CD14-positive monocyte (primary cell): ENCODE measurements at regions not wholly inside any gene's neighbourhood (a gene's known extent, or its start where the extent isn't known, plus 50 kb on each side); places are given as distances from the start of the nearest gene placed in this dataset.

Source experiments
- DNase-seq, 3 donors: peaks; one replicate each; pipeline ENCODE4 v3.0.0-alpha.2; 2011 to 2022
- H2AFZ ChIP-seq: 2 replicates; pipeline ENCODE4 v1.6.0; 2012; ENCODE audit warnings: mild to moderate bottlenecking, low read depth, low read length, inconsistent platforms; ENCODE audit not compliant: insufficient read depth, poor library complexity, severe bottlenecking
- H3K27ac ChIP-seq, 2 donors: 1 replicate in 1 of 2; 2 replicates in 1 of 2; pipeline ENCODE4 v1.5.1; 2012 to 2013; ENCODE audit warnings: low read length in 2 of 2, control low read depth in 1 of 2, inconsistent platforms in 1 of 2, low read depth in 1 of 2, mild to moderate bottlenecking in 1 of 2
- H3K27me3 ChIP-seq, 2 donors: one replicate each; pipeline versions ENCODE4 v1.6.0 to v1.6.1; 2011 to 2013; ENCODE audit warnings: low read length in 2 of 2; ENCODE audit not compliant: control insufficient read depth in 2 of 2, insufficient read depth in 2 of 2
- H3K36me3 ChIP-seq, 2 donors: replicated peaks in 1 of 2; 1 replicate in 1 of 2; 2 replicates in 1 of 2; pipeline versions ENCODE4 v1.5.1 to v1.6.1; 2012 to 2013; ENCODE audit warnings: low read length in 2 of 2, control low read depth in 1 of 2, inconsistent platforms in 1 of 2, mild to moderate bottlenecking in 1 of 2; ENCODE audit not compliant: insufficient read depth in 2 of 2, control insufficient read depth in 1 of 2
- H3K4me1 ChIP-seq, 2 donors: 1 replicate in 1 of 2; 2 replicates in 1 of 2; pipeline versions ENCODE4 v1.5.1 to v1.6.1; 2012 to 2013; ENCODE audit warnings: low read length in 2 of 2, control low read depth in 1 of 2, inconsistent platforms in 1 of 2, mild to moderate bottlenecking in 1 of 2, moderate library complexity in 1 of 2; ENCODE audit not compliant: insufficient read depth in 2 of 2, control insufficient read depth in 1 of 2
- H3K4me2 ChIP-seq: replicated peaks from 2 replicates; pipeline ENCODE3; 2012; ENCODE audit warnings: low read length, moderate library complexity, mild to moderate bottlenecking; ENCODE audit not compliant: poor library complexity, severe bottlenecking; ENCODE audit errors: extremely low read depth
- H3K4me3 ChIP-seq, 3 experiments: fragments of 200-600 bp in 1 of 3; sonication (generic) in 1 of 3; replicated peaks in 1 of 3; 1 replicate in 2 of 3; 2 replicates in 1 of 3; pipeline ENCODE4 v1.5.1; 2011 to 2013; ENCODE audit warnings: low read length in 3 of 3, mild to moderate bottlenecking in 3 of 3, control low read depth in 2 of 3, low read depth in 2 of 3, inconsistent platforms in 1 of 3, moderate library complexity in 1 of 3
- H3K79me2 ChIP-seq: 2 replicates; pipeline ENCODE4 v1.6.0; 2012; ENCODE audit warnings: mild to moderate bottlenecking, control low read depth, inconsistent platforms, low read length, moderate library complexity; ENCODE audit not compliant: insufficient read depth
- H3K9ac ChIP-seq: 2 replicates; pipeline ENCODE4 v1.6.0; 2017; ENCODE audit warnings: low read length, mild to moderate bottlenecking; ENCODE audit not compliant: insufficient read depth, poor library complexity, severe bottlenecking
- H3K9me3 ChIP-seq, 2 donors: replicated peaks in 1 of 2; 1 replicate in 1 of 2; 2 replicates in 1 of 2; pipeline versions ENCODE4 v1.5.1 to v1.6.1; 2012 to 2013; ENCODE audit warnings: low read length in 2 of 2, control low read depth in 1 of 2; ENCODE audit not compliant: control insufficient read depth in 1 of 2, insufficient read depth in 1 of 2
- H4K20me1 ChIP-seq: 2 replicates; pipeline ENCODE4 v1.6.0; 2012; ENCODE audit warnings: mild to moderate bottlenecking, low read length, control low read depth, moderate library complexity; ENCODE audit not compliant: insufficient read depth
- H3K27ac Mint-ChIP-seq, 7 donors: one replicate each; pipeline ENCODE4 v1.8.0; 2020; ENCODE audit warnings: mild to moderate bottlenecking in 7 of 7, mixed read lengths in 7 of 7, moderate library complexity in 6 of 7, inconsistent platforms in 2 of 7
- H3K27me3 Mint-ChIP-seq, 3 donors: one replicate each; pipeline ENCODE4 v1.8.0; 2021 to 2022; ENCODE audit warnings: low read depth in 3 of 3, mild to moderate bottlenecking in 3 of 3, mixed read lengths in 3 of 3, moderate library complexity in 3 of 3, inconsistent platforms in 1 of 3
- H3K36me3 Mint-ChIP-seq, 2 donors: one replicate each; pipeline ENCODE4 v1.8.0; 2020; ENCODE audit warnings: mixed read lengths in 2 of 2, inconsistent platforms in 1 of 2, mild to moderate bottlenecking in 1 of 2
- H3K4me1 Mint-ChIP-seq: one replicate; pipeline ENCODE4 v1.8.0; 2020; ENCODE audit warnings: mild to moderate bottlenecking, mixed read lengths
- H3K4me3 Mint-ChIP-seq, 2 donors: one replicate each; pipeline ENCODE4 v1.8.0; 2020; ENCODE audit warnings: mild to moderate bottlenecking in 2 of 2, mixed read lengths in 2 of 2, moderate library complexity in 1 of 2
- H3K9me3 Mint-ChIP-seq, 7 donors: one replicate each; pipeline ENCODE4 v1.8.0; 2020 to 2022; ENCODE audit warnings: mixed read lengths in 7 of 7, mild to moderate bottlenecking in 6 of 7, moderate library complexity in 6 of 7, inconsistent platforms in 2 of 7
- WGBS: methylation state at CpG from one replicate; pipeline ENCODE4 v1.1.5; 2013; ENCODE audit warnings: missing lambda C conversion rate; ENCODE audit not compliant: insufficient coverage; 5-methylcytosine and 5-hydroxymethylcytosine counted together
- intact Hi-C, 2 donors: fragments of 100-400 bp; cut with micrococcal nuclease; formaldehyde crosslinking; loops; one replicate each; pipeline versions ENCODE4 v1.15.0 to v1.15.1; 2023
- TF ChIP-seq, protein P1 (sequence below): fragments of 200-600 bp; IDR thresholded peaks from one replicate; pipeline ENCODE4 v1.8.0; 2022; ENCODE audit warnings: antibody characterized with exemption, mild to moderate bottlenecking

DNA sequence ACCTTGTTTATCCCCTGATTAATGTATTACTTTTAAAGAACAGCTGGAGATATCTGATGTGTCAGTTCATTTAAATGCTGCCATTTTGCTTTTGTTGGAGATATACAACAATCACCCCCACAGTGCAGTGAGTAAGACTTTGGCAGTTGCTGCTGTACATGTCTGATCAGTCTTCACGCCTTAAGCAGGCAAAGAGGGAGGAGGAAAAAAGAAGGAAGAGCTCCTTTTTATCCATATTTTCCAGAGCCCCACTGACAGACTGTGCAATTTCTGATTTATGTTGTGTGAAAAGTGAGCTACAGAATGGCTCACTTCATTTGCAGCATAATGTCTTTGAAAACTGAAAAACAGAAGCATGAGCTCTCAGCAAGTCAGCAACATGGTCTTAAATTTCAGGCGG, 319.7 kb upstream of the LRIG3 start:
- Histone ChIP-seq H3K27ac (no peak overlapping the region), H3K4me2 (no peak overlapping the region), H4K20me1 (no peaks in the 10 kb centered on the region), H3K4me3 (no peak overlapping the region), H3K79me2 (no peaks in the 10 kb centered on the region), H2AFZ (no peak overlapping the region), H3K36me3 (no peaks in the 10 kb centered on the region), H3K9ac (no peak overlapping the region), H3K4me1 (no peaks in the 10 kb centered on the region), H3K27me3 (no peaks in the 10 kb centered on the region), H3K9me3 (no peaks in the 10 kb centered on the region)
- Mint-ChIP-seq H3K4me3 (no peak overlapping the region), H3K27ac (no peak overlapping the region), H3K27me3 (peaks cover 0 to 2% (median 0%) of the 10 kb centered on the region in 3 donors), H3K9me3 (peaks cover 0 to 9% (median 2%) of the 10 kb centered on the region in 7 donors), H3K4me1 (no peaks in the 10 kb centered on the region), H3K36me3 (no peaks in the 10 kb centered on the region)
- TF ChIP-seq, protein P1, sequence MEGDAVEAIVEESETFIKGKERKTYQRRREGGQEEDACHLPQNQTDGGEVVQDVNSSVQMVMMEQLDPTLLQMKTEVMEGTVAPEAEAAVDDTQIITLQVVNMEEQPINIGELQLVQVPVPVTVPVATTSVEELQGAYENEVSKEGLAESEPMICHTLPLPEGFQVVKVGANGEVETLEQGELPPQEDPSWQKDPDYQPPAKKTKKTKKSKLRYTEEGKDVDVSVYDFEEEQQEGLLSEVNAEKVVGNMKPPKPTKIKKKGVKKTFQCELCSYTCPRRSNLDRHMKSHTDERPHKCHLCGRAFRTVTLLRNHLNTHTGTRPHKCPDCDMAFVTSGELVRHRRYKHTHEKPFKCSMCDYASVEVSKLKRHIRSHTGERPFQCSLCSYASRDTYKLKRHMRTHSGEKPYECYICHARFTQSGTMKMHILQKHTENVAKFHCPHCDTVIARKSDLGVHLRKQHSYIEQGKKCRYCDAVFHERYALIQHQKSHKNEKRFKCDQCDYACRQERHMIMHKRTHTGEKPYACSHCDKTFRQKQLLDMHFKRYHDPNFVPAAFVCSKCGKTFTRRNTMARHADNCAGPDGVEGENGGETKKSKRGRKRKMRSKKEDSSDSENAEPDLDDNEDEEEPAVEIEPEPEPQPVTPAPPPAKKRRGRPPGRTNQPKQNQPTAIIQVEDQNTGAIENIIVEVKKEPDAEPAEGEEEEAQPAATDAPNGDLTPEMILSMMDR = no peak
- WGBS = no CpG with 5 or more reads among the region's 2 CpGs
- no peak for DNase-seq
- intact Hi-C loops = no loop called here

DNA sequence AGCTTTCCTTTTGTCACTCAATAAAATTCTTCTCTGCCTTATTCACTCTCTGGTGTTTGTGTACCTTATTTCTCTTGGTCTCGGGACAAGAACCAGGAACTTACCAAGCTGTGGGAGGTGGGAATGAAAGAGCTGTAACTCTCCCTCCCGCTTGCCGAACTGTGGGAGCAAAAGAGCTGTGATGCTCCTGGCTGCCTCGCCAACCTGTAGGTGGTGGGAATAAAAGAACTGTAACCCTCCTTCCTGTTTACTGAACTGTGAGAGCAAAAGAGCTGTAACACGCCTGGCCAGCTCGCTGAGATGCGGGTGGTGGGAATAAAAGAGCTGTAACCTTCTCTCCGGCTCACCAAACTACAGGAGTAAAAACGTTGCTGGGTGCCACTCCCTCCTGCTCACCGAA, 314.1 kb upstream of the LRIG3 start:
- Histone ChIP-seq H2AFZ (no peak overlapping the region), H3K27ac (no peak overlapping the region), H3K9me3 (peaks cover 0 to 9% of the 10 kb centered on the region in 2 donors), H3K4me2 (no peak overlapping the region), H3K4me1 (no peaks in the 10 kb centered on the region), H3K79me2 (no peaks in the 10 kb centered on the region), H3K36me3 (no peaks in the 10 kb centered on the region), H4K20me1 (no peaks in the 10 kb centered on the region), H3K9ac (no peak overlapping the region), H3K27me3 (no peaks in the 10 kb centered on the region), H3K4me3 (no peak overlapping the region)
- H3K9me3 Mint-ChIP-seq = peaks cover 0 to 11% (median 4%) of the 10 kb centered on the region in 7 donors
- H3K4me1 Mint-ChIP-seq = no peaks in the 10 kb centered on the region
- no peaks in the 10 kb centered on the region for H3K36me3 Mint-ChIP-seq
- H3K27ac Mint-ChIP-seq = no peak overlapping the region
- intact Hi-C loops = no loop called here
- WGBS = 100% methylated on average over 1 of the region's 10 CpGs
- DNase-seq = no peak
- no peak overlapping the region for H3K4me3 Mint-ChIP-seq
- TF ChIP-seq, protein P1 = no peak
- H3K27me3 Mint-ChIP-seq = peaks cover 0 to 2% (median 0%) of the 10 kb centered on the region in 3 donors
